Stimulated activated CD4-positive, alpha-beta T cell treated with anti-CD3 and anti-CD28 coated beads, Interleukin-15, amount 100 ng/mL, for 48 hours (primary cell): ENCODE measurements at regions not wholly inside any gene's neighbourhood (a gene's known extent, or its start where the extent isn't known, plus 50 kb on each side); places are given as distances from the start of the nearest gene placed in this dataset.

Experiments
- DNase-seq, 2 donors: peaks; one replicate each; pipeline ENCODE4 v3.0.0-alpha.2; 2020; ENCODE audit warnings: low read depth in 2 of 2

- no peak for DNase-seq
Observed at GRCh38 chr5:155290937-155291336, 277.4 kb downstream of the KIF4B start.

- no peak for DNase-seq
Observed at GRCh38 chr5:155293605-155294178, 280.1 kb downstream of the KIF4B start.

DNA sequence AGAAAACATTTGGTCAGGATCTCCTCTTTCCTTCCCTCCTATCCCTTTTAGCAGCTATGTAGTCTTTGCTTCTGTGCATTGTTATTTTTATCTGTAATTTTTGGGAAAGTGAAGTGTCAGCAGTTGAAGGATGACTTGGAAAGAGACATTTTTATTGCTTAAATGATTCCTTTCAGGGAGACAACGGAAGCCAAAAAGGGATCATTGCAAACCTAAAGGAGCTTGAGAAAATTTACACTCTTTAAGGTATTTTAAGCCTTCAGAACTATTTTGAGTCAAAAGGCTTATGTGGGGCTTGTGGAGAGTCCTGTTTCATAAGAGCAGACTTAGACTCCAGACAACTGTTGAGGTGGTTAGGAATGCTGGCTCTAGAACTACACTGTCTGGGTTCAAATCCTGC, 281.6 kb downstream of the KIF4B start:
- DNase-seq = no peak

GRCh38 chr5:155299386-155300005, 285.9 kb downstream of the KIF4B start:
- no peak for DNase-seq

DNA sequence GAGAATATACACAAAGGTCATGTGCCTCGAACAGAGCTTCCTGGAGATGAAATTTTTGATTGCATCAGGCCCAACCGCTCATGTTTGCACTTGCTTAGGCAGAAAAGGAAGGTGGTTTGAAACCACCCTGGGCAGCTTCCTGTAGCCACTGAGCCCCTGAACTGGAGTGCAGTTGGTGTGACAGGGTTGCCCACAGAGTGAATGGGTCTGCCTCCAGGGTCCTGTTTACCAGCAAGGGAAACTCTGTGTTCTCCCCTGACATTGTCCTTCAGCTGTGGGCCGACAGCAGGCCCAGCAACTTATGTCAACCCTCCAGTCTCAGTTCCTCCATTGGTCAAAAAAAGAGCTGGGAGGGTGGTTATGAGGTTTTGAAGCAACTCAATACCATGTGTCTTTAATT, 289.6 kb downstream of the KIF4B start:
- no peak for DNase-seq

DNA sequence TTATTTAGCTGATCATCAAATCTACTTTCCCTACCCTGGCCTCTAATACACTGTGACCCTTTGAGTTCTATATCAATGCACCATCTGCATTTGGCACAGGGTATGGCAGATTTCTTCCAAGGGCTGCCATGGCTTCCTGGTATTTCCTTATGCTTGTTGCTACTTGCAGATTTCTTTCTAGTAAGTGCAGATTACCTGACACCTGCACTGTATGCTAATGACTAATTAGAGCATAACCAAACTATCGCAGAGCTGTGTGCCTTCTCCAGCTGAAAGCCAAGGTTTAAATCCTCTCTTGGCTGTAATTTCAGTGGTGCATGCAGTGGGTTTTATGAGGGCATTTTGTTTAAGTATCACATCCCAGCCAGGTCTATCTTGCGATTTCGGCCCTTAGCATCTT, 293.7 kb downstream of the KIF4B start:
- no peak for DNase-seq

- DNase-seq = no peak
Observed at GRCh38 chr5:155308289-155308688, 294.7 kb downstream of the KIF4B start.

- no peak for DNase-seq
Observed at GRCh38 chr5:155309021-155309746, 295.6 kb downstream of the KIF4B start.

- DNase-seq = no peak
Observed at GRCh38 chr5:155311721-155312120, 298.2 kb downstream of the KIF4B start.

- no peak for DNase-seq
Observed at GRCh38 chr5:155313518-155313917, 300.0 kb downstream of the KIF4B start.

- no peak for DNase-seq
Observed at GRCh38 chr5:155316070-155316714, 302.6 kb downstream of the KIF4B start.

DNA sequence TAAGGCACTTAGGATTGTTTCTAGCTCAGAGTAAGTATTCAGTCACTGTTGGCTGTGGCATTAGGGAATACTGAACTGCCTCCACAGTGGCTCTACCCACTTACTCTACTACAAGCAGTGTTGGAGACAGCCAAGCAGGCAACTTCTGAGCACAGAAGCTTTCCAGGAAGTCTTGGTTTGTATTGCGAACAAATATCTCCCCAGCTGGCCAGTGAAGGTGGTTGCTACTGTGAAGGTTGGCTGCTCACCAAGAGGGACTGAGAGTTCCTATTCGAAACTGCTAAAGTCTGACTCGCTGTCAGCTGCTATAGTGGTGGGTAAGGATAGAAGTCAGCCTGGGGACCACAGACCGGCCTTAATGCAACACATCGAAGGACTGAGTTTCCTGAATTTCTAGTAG, 319.1 kb downstream of the KIF4B start:
- DNase-seq = no peak

- no peak for DNase-seq
Observed at GRCh38 chr5:155342956-155343355, 329.4 kb downstream of the KIF4B start.

GRCh38 chr5:155343468-155343867, 329.9 kb downstream of the KIF4B start:
- no peak for DNase-seq

DNA sequence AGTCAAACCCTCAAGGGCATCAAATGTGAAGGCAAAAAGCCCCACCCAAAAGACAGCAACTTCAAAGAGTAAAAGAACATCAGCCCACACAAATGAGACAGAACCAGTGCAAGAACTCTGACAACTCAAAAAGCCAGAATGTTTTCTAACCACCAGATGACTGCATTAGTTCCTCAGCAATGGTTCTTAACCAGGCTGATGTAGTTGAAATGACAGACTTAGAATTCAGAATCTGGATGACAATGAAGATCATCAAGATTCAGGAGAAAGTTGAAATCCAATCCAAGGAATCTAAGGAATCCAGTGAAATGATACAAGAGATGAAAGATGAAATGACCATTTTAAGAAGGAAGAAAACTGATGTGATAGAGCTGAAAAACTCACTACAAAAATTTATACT, 339.7 kb downstream of the KIF4B start:
- no peak for DNase-seq

GRCh38 chr5:155366096-155366495, 352.5 kb downstream of the KIF4B start:
- no peak for DNase-seq

- DNase-seq = no peak
Observed at GRCh38 chr5:155367841-155368240, 354.3 kb downstream of the KIF4B start.

- DNase-seq = no peak
Observed at GRCh38 chr5:155368490-155368889, 354.9 kb downstream of the KIF4B start.

DNA sequence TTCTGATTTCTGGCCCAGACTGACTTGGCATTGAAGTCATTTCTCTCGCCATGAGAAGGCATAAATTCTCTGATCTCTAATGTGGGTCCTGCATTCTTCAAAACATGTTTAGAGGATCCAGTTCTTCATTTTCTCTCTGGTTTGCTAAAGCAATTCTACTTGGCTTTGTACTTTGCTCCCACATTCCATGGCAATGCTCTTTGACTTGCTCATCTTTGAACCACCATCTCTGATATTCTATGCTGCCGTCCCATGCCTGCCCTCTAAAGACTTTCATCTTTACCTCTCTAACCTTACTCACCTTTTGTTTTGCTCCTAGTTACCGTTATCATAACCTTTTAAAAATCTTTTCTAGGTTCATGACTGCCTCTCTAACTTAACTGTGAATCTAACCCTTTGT, 366.9 kb downstream of the KIF4B start:
- no peak for DNase-seq

DNA sequence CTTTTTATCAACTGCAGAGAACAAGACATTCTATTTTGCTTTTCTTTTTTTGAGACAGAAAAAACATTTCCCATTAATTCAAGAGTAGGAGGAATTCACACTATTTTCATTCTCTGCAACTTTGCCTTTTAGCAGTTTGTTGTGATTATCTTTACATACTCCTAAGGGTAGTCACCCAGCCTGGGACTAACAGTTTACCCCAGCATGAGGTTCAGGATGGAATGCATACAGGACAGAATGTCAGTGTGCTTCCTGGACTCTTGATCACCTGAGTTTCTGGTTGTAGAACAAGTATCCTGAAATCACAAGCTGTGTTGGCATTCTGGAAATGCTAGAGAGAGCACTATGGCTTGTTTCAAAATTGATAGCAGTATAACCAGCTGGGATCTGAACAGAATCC, 368.1 kb downstream of the KIF4B start:
- no peak for DNase-seq

- DNase-seq = no peak
Observed at GRCh38 chr5:155389498-155389897, 375.9 kb downstream of the KIF4B start.

GRCh38 chr5:155394727-155395126, 381.2 kb downstream of the KIF4B start:
- DNase-seq = no peak
